ELF-1 (cell line): ENCODE measurements at regions not wholly inside any gene's neighbourhood (a gene's known extent, or its start where the extent isn't known, plus 50 kb on each side); places are given as distances from the start of the nearest gene placed in this dataset.
"Not testable (repeated sequence)": the region's sequence is repeated elsewhere in the genome, so short reads cannot be mapped to it uniquely, and the experiment has no call there.

Experiments
- DNase-seq: peaks from one replicate; pipeline ENCODE4 v3.0.0-alpha.2; 2016; ENCODE audit warnings: low read depth, low spot score

- no peak for DNase-seq
Observed at GRCh38 chr9:31519826-31520225, 864.6 kb upstream of the ACO1 start.

GRCh38 chr9:31520301-31521085 is 864.0 kb upstream of the ACO1 start:
- DNase-seq, result no peak

- no peak for DNase-seq
Observed at GRCh38 chr9:31535651-31536050, 848.8 kb upstream of the ACO1 start.

- no peak for DNase-seq
Observed at GRCh38 chr9:31536471-31536870, 848.0 kb upstream of the ACO1 start.

- DNase-seq, result no peak
Observed at GRCh38 chr9:31541721-31542281, 842.6 kb upstream of the ACO1 start.

GRCh38 chr9:31542384-31543055 is 841.9 kb upstream of the ACO1 start:
- peak; percentile 8 for DNase-seq

GRCh38 chr9:31554941-31555340 is 829.5 kb upstream of the ACO1 start:
- no peak for DNase-seq

GRCh38 chr9:31556667-31557463 is 827.6 kb upstream of the ACO1 start:
- DNase-seq, result no peak

- not testable (repeated sequence) for DNase-seq
Observed at GRCh38 chr9:31572190-31572589, 812.3 kb upstream of the ACO1 start.

- no peak for DNase-seq
Observed at GRCh38 chr9:31573561-31573960, 810.9 kb upstream of the ACO1 start.

GRCh38 chr9:31574006-31574765 is 810.3 kb upstream of the ACO1 start:
- DNase-seq, result no peak

- no peak for DNase-seq
Observed at GRCh38 chr9:31582071-31582470, 802.4 kb upstream of the ACO1 start.

GRCh38 chr9:31582561-31582960 is 801.9 kb upstream of the ACO1 start:
- no peak for DNase-seq

GRCh38 chr9:31585158-31585557 is 799.3 kb upstream of the ACO1 start:
- no peak for DNase-seq

- no peak for DNase-seq
Observed at GRCh38 chr9:31587146-31587545, 797.3 kb upstream of the ACO1 start.

GRCh38 chr9:31588006-31588405 is 796.4 kb upstream of the ACO1 start:
- no peak for DNase-seq

GRCh38 chr9:31588756-31589155 is 795.7 kb upstream of the ACO1 start:
- DNase-seq, result no peak

GRCh38 chr9:31590091-31590490 is 794.4 kb upstream of the ACO1 start:
- no peak for DNase-seq

GRCh38 chr9:31597086-31597485 is 787.4 kb upstream of the ACO1 start:
- DNase-seq, result not testable (repeated sequence)

- no peak for DNase-seq
Observed at GRCh38 chr9:31597977-31598376, 786.5 kb upstream of the ACO1 start.

GRCh38 chr9:31601666-31602065 is 782.8 kb upstream of the ACO1 start:
- no peak for DNase-seq
